NCI-H2196 (cell line): ENCODE measurements at regions not wholly inside any gene's neighbourhood (a gene's known extent, or its start where the extent isn't known, plus 50 kb on each side); places are given as distances from the start of the nearest gene placed in this dataset.
"Not testable (repeated sequence)": the region's sequence is repeated elsewhere in the genome, so short reads cannot be mapped to it uniquely, and the experiment has no call there.

ENCODE experiments used
- DNase-seq: peaks from one replicate; lab custom pipeline; 2025; ENCODE audit not compliant: unreplicated experiment; lab: John Stamatoyannopoulos, UW

DNA sequence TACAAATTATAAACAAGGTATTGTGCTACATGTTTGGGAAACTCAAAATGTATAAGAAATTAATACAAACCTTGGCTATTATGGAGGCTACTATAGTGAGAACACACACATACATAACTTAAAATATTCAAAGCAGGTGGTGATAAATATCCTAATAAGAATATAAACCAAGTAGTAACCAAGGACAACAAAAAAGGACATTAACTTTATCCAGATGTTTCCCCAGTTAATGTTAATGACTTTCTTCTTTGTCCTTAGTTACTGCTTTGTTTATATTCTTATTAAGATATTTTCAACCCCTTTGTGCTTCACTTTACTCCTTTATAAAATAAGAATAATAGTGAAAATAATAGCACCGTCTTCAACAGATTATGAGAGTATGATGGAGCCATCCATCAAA is 241.6 kb downstream of the CALCRL start:
- DNase-seq: no peak

DNA sequence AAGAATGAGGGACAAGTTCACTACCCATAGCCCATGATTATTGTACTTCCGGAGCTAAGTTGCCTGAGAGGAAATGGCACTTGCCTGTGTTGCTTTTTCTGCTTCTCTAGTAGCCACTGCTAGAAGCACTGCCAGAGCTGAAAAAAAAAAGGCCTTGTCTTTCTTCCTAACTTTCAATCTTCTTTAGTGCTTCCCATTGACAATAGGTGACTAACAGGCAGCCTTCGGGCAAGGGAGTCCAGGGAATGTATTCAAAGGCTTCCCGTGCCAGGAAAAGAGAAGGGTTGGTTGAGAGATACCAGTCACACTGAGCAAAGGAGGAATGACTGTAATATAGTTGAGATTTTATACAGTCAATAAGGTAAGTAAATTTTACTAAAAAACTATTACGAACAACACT is 242.0 kb downstream of the CALCRL start:
- DNase-seq: no peak

DNA sequence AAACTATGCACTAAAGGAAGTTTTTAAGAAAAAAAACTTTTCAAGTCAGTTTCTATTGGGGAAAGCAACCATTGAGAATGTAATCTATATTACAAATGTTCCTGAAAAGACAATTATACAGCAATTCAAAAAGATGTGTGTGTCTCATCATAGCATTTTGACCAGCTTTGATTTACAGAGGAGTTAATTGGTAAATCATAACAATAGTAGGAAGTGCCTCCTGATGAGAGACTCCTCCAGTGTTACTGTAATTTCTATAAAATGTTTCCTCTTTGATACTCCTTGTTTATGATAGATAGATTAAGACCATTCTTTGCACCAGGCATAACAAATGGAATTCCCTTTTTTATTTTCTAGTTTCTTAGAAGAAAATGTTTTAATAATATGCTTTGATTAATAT is 249.9 kb downstream of the CALCRL start:
- DNase-seq: no peak

DNA sequence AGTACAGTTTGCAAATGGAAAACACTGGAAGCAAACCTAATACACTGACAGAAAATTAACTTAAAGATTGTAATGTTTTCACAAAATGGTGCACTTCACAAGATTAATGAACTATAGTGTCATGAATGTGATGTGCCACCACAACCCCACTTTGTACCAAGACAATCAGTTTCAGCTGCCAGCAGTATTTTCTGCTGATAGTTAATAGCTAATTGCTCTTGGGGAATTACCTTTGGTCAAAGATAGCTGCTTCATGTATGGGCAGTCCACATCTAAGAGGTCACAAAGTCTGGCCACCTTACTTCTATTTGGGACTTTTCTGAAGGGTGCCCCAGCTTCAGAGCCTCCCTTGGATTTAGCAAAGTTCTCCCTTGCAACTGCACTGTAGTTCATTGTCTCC is 254.0 kb downstream of the CALCRL start:
- no peak for DNase-seq

DNA sequence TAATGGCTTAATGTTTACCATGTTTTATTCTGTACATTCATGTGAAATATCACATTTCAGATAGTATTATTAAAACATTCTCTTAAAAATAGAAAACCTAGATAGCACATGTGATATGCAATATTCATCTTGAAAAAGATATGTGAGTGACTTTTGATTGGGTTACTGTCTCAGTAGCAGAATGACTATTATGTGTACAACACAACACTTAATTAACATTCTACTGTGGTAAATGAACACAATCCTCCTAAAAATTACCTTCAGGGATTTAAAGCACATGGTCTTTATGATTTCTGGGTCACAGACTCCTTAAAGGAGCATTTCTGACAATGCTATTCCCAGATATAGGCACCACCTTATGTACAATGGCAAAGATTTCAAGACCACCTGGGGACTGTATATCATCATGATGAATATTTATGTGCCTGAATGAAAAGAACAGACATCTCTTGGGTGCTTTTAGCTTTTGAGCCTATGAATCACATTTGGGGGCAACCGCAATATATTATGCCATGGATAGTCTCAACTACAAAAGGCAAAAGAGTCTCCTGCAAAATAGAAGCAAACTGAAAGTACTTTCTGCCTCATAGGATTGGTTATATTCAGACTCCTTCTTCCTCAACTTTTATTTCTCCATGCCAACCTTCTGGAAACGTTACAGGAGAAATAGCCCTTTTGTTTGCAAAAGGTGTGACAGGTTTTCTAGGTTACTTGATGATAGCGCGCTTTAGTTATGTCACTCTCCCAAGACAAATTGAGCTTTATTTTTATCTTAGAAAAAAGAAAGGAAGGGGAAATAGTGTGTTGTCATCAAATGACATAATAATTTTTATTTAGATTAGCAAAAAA is 259.0 kb downstream of the CALCRL start:
- DNase-seq: no peak

DNA sequence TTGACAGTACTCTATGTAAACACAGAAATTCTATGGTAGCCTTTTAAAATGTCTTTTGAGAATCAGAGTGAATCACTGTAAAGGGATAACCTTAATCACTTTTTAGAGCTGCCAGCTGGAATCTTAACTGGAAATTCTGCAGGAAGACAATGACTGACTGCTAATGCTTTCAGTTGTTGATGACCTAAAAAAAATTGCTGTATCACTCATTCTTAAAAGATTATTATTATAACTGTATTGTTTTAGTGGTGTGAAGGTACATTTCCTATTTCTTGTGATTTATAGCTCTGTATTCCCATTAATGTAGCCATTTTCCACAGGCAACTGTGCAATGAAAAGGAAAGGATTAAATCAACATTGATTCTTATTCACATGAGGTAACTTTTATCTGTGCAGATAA is 260.5 kb downstream of the CALCRL start:
- DNase-seq: no peak

DNA sequence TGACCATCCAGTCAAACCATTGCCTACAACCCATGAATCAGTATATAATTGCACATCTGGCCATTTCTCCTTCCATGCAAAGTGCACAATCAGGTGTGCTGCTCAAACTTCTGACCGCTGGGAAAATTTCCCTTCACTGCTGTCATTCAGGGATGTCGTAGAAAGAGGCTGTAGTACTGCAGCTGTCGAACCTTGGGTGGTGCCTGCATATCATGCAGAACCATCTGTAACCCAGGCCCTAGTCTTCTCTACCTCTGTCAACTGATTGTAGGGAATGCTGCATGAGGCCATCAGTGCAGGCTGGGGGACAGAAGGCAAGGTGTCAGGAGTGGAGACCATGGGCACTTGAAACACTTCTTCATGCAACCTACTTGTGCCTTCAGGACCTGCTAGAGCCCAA is 267.5 kb downstream of the CALCRL start:
- no peak for DNase-seq

DNA sequence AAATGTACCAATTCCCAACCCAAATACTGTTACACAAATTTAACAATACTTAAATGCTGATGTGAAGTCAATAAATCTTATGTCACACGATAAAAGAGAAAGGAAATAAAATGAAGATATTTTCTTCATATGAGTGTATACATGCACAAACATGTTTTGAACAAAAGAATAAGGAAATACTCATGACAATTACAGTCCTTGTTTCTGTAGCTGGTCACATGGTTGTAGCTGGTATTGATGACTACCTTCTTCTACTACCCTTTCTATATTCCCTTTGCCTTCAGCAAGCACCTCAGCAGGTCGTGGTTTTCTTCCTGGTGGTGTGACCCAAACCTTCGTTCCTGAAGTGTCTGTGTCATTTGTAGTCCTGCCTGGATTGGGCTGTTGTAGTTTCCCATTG is 269.2 kb downstream of the CALCRL start:
- not testable (repeated sequence) for DNase-seq

DNA sequence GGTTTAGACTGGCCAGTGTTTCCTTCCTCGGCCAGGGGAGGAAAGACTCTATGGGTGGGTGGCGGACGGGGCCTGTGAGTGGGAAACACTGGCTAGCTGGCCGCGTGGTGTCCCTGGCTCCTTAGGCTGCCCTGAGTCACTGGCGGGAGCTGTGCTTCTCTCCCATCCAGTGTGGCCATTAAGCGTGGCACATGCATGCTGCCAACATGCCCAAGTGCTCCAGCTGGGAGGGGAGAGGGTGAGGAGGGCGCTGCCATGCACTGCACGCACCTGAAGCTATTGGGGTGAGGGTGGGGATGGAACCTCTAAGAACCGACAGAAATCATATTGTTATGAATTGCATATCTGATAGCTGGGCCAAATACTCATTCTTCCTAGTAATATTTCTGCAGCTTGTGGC is 270.8 kb downstream of the CALCRL start:
- DNase-seq: no peak

DNA sequence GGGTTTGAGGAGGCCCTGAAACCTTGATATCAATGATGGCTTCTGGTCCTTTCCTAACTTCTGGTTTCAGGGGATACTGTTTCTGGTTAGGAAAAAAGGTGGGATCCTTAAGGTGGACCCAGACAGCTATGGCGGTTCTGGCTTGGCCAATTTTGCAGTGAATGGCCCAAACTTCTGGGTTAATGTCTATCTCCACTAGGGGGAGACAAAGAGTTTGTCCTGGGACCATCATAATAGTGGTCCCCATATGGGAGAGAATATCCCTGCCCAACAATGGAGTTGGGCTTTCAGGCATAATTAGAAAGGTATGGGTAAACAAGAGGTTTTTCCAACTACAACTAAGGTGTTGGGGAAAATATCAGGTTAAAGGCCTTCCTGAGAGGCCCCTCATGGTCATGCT is 273.5 kb downstream of the CALCRL start:
- DNase-seq: peak; percentile 3

DNA sequence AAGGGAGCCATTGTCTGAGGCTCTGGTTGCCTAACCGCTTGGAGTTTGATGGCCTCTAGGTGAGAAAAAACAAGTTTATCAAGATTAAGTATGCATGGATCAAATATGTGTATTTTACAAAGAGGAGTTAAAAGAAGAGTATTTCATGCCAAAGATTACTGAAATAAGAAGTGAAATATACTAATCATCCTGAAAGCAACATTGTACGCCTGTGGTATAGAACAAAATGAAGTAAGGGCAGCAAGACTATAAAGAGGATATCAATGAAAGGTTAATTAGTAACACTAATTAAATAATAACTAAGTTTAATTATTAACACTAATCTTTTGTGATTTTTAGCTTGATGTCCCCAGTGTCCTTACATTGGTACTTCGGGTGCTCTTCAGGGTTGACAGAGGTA is 276.7 kb downstream of the CALCRL start:
- no peak for DNase-seq

DNA sequence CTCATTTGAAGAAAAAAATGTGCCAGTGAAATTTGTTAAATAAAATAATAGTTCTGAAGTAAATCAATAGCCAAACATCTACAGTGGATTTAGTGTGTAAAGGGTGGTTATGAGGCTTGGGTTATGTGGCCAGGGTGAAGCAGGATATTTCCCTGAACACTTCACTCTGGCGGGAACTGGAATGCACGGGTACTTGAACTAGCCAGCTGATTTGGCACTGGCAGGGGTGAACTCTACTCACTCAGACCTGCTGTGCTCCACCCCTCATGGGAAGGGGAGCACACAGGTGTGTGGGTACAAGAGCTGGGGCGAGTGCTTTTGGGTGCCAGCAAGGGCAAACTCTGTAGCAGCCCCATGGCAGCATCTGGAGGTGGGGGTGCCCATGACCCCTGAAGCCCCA is 278.2 kb downstream of the CALCRL start:
- DNase-seq: no peak

DNA sequence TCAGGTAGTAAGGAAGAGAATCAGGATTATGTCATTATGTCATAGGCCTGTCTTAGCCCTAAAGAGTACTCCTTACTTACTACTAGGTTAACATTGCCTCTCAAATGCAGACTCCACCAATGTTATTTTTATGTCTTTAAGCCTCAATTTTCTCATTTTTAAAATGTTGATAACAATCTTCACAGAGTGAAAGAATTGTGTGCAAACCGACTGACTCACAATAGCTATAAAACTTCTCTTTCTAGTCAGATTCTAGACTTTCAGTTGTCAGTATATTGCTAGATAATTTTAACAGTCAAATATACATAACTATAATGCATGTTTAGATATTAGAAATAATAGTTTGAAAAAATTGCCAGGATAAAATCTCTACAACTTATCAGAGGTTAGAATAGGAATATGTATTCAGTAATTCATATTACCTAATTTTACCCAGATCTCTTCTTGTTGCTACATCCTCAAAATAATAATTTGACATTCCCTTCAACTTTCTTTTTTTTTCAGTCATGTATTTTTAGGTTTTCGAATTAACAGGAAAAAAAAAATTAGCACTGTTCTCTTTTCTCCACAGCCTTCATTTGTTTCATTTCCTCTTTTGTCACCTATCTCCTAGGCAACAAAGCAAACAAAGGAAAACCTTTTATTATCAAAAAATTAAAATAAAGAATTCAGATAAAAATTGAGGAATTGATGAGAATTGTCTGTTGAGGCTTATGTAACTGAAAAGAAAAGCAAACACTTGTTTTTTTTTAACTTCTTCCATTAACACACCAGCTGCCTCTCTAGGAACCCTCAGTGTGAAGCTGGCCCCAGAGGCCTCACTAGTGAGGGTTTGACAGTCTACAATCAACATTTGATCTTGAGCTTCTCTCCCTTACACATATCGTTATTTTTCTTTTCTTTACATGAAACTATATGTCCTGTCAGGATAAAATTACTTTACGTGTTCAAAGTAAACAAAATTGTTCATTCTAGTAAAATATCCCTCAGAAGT is 279.0 kb downstream of the CALCRL start:
- no peak for DNase-seq

DNA sequence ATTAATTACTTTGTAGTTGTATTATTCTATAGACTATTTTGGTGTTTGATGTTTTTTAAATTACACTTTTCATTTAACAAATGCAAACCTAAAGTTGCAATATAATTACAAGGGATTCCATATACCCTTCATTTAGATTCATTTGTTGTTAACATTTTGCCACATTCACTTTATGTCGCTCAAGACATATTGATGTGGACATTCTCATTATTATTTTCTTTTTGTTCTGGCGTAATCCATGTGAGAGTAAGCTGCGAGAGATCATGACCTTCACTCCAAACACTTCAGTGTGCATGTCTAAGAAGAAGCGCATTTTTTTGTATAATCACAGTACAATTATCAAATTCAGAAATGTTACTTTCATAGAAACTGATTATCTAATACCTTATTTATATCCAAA is 280.6 kb downstream of the CALCRL start:
- DNase-seq: no peak

DNA sequence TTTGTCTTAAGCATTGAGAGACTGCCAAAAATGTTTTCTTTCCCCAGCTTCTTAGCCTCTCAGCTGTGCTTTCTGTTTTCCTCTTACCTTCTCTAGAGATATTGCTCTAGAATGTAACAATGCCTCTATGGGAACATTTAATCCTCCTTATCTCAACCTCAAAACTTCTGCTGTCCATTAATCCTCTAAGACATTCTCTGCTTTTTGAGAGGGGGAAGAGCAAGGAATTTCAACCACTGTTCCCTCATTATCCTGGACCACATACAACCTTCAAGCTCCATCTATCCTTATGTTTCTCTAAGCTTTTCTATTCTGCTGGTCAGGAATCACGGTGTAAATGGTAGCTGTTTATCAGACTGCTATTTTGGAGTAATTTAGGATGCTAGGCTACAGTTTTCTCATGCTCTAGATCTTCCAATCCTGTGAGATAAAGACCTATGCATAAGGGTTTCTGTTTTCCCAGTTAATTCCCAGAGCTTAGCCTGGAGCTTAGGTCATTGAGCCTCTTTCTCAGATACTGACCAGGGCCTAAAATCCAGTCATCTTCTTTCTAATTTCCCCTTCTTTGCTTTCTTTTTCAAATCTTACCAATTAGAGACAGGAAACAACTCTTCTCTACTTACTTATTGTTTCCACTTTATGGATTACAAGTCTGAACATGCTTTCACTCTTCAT is 282.0 kb downstream of the CALCRL start:
- no peak for DNase-seq

DNA sequence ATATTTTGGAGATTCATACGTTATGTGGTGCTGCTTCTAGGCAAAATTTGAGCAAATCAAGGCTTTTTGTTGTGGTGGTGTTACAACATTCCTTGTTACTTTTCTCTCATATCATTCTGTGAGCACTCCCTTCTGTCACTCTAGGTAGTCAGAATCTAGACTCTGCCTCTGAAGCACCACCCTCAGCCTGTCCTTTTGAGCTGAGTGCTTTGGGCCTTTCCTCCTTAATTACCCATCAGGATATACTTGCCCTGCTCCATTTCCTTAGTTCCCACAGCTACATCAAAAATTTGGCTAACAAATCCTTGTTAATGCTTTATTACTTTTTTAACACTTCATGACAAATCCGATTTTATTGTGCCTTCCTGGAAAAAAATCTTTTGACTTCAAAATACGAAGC is 289.6 kb downstream of the CALCRL start:
- DNase-seq: no peak

DNA sequence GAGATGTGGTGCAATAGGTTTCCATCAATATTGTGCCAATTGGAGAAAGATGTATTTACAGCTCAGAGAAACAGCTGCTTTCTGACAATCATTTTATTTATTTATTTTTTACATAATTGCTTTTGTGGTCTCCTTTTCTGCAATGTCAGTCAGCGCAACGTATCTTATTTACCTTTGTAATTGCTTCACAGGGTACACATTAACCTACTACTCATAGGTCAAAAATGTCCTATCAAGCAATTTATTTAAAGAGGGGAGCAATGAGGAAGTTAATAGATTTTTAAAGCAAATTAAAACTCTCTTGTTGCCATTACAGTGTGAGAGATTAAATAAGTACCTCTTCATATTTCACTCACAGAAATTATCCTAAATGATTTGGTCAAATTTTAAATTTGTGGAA is 291.0 kb downstream of the CALCRL start:
- DNase-seq: no peak

DNA sequence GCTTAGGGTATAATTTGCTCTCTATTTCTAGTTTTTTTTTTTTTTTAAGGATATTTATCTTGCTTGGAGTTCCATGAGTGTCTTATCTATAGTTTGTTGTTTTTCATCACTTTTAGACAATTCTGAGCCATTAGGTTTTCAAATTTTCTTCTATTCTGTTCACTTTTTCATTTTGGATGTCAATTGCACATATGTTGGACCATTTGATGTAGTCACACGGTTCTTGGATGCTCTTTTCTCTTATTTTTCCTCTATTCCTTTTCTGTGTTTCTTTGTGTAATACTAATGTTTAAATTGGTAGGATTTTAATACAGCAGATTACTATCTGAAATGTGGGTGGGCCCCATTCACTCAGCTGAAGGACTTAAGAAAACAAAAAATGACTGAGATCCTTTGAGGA is 292.6 kb downstream of the CALCRL start:
- no peak for DNase-seq

DNA sequence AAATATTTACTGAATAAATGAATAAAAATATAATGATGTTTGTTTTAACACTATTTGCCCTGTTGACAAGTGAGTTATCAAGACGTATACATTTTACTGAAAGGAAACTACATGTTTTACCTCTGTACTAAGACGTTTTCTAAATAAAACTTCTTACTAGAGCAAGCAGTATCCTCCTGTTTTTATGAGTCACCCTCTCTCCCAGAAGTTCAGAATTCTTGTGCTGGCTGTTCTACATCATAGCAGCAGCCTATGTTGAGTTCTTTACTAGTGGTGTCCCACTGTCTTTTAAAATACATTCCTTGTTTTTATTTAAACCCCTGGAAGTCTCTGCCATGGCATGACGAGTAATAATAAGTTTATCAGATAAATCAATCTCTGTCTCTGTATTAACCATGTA is 297.4 kb downstream of the CALCRL start:
- no peak for DNase-seq

DNA sequence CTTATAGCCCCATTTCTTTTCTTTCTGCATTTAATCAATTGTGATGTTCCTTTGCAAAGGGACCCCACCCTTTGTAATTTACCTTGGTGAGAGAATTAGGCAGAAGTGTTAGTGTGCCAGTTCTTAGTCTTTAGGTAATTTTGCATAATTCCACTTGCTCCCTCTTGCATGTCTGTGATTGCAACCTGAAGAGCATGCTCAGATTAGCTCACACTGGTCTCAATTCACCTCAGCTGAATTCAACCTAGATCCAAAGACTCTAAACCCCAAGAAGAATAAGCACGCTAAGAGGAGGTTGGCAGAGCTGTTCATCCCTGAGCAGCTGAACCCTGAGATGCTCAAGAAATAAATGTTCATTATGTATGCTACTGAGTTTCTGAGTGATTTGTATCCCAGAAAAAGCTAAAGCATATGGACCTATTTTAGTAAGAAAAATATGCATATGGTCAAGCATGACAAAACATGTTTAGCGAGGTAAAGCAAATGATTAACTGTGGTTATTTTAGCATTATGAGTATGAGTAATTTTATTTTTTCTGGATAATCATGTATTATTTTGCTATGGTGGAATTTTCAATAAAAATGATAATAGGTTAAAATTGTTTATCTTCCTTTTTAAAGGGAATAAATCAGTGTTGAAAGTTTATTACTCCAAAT is 299.2 kb upstream of the ZSWIM2 start:
- DNase-seq: no peak

DNA sequence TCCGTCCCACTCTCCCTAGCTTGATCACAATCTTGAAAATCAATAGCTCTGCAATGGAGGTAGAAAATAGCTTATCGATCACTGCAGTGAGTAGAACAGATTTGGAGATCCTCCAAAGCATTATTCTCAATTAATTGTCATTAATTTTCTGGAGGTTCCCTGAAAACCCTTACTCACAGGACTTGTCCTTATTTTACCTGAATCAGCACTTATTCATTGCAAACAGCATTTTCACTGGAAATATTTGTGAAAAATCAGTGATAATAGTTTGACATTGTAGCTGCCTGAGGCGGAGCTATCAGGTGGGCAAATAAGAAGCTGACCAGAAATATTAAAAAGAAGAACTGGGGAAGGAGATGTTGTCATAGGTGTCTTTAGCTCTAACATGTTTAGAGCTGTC is 294.6 kb upstream of the ZSWIM2 start:
- no peak for DNase-seq
